ENCODE measurements at regions not wholly inside any gene's neighbourhood (a gene's known extent, or its start where the extent isn't known, plus 50 kb on each side); places are given as distances from the start of the nearest gene placed in this dataset.

DNA sequence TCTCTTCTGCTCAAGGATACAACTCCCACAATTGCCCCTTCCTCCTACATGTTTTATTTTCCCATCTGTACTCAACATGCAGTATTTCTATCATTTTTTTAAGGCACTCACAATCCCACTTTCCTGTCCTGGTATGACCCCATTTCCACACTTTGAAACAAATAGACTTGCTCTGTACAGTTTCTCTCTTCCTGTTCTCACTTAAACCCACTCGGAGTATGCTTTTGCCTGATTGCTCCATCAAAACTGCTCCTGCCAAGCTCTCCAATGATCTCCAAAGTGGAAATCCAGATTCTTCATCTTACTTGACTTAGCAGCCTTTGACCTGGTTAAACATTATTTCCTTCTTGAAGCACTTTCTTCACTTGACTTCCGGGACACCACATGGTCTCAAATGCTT, 384.5 kb downstream of the SEC23A start:
- Histone ChIP-seq H3K27ac (ENCODE audit: extremely low read length, insufficient read depth, low read length) (no peak overlapping the region), H3K9ac (ENCODE audit: insufficient read depth, low read depth, low read length) (no peak overlapping the region), H3K4me3 (replicated peaks in 1 of 3; ENCODE audit: insufficient read depth in 1 of 3, low read depth in 2 of 3, low read length in 3 of 3) (no peak overlapping the region), H3K36me3 (replicated peaks in 1 of 2; ENCODE audit: control insufficient read depth in 1 of 2, insufficient read depth in 2 of 2, low read length in 2 of 2) (no peaks in the 10 kb centered on the region), H3K4me1 (ENCODE audit: insufficient read depth, low read length) (no peaks in the 10 kb centered on the region), H3K27me3 (ENCODE audit: control insufficient read depth in 1 of 2, insufficient read depth in 2 of 2, low read length in 2 of 2) (no peaks in the 10 kb centered on the region), H2AFZ (ENCODE audit: low read length) (no peak overlapping the region), H3K79me2 (ENCODE audit: insufficient read depth, low read length) (no peaks in the 10 kb centered on the region), H3K4me2 (ENCODE audit: low read depth, low read length) (no peak overlapping the region), H3K9me3 (ENCODE audit: low read length) (no peaks in the 10 kb centered on the region), H4K20me1 (ENCODE audit: insufficient read depth, low read length) (no peaks in the 10 kb centered on the region)
- no peak for ATAC-seq
- WGBS (ENCODE audit: low lambda C conversion rate): 33% methylated on average over 2 of the region's 2 CpGs
- DNase-seq (ENCODE audit: low spot score): no peak
- in situ Hi-C loops (cut with HindIII; ENCODE audit: extremely low pct_ligation_motif_present, low pct_unique_long_range_greater_than_20kb): no loop called here
- BruUV-seq (replicated peaks): no TSS peak
- ChIA-PET POLR2A (interaction anchor here (1.6 kb wide), 1 partner anchor 295 kb away, joined by 3 read pairs; no protein-coding TSS in a partner anchor), CTCF (ENCODE audit: low intra/inter-chr PET ratio, low total read pairs) (no interaction called here)
- FAIRE-seq: no peak
- intact Hi-C loops (cut with micrococcal nuclease; ENCODE audit: unreplicated experiment): no loop called here
- TF ChIP-seq ZNF282 (IDR thresholded peaks at IDR 0.05; ENCODE audit: partially characterized antibody) (peak; percentile 32), MED13 (CRISPR knock-in tag; IDR thresholded peaks at IDR 0.05) (no peak), ZNF431 (CRISPR knock-in tag; IDR thresholded peaks at IDR 0.05; ENCODE audit: borderline replicate concordance, low read depth) (no peak)

DNA sequence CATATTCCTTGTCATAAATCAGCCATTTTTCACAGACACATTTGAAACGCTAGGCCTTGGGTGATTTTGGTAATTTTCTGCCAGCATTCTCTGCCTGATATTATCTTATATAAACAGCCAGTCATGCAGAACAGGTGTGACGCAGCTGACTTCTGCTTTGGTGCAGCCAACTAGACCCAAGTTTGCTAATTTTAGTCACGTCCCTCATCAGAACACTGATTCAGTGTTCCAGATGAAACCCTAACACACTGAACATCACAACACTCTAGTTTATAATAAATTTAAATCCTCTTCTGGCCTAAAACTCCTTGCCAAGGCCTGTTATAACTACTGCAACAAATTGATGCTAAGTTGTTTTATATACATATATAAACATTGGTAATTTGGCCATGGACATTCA, 386.1 kb downstream of the SEC23A start:
- TF ChIP-seq ZNF232 (CRISPR knock-in tag; IDR thresholded peaks at IDR 0.05; ENCODE audit: borderline replicate concordance): no peak
- TF ChIP-seq ZNF326 (CRISPR knock-in tag; IDR thresholded peaks at IDR 0.05; ENCODE audit: borderline replicate concordance): no peak
- TF ChIP-seq ZNF839 (CRISPR knock-in tag; IDR thresholded peaks at IDR 0.05; ENCODE audit: borderline replicate concordance): no peak
- no peak for TF ChIP-seq HOXA5 (CRISPR knock-in tag; IDR thresholded peaks at IDR 0.05)
- no peak for TF ChIP-seq ARNTL (CRISPR knock-in tag; IDR thresholded peaks at IDR 0.05)
- TF ChIP-seq, protein P1, sequence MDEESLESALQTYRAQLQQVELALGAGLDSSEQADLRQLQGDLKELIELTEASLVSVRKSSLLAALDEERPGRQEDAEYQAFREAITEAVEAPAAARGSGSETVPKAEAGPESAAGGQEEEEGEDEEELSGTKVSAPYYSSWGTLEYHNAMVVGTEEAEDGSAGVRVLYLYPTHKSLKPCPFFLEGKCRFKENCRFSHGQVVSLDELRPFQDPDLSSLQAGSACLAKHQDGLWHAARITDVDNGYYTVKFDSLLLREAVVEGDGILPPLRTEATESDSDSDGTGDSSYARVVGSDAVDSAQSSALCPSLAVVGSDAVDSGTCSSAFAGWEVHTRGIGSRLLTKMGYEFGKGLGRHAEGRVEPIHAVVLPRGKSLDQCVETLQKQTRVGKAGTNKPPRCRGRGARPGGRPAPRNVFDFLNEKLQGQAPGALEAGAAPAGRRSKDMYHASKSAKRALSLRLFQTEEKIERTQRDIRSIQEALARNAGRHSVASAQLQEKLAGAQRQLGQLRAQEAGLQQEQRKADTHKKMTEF (CRISPR knock-in tag; IDR thresholded peaks at IDR 0.05): no peak
- no peak for TF ChIP-seq ZBTB21 (CRISPR knock-in tag; IDR thresholded peaks at IDR 0.05)
- no peak for TF ChIP-seq RFX5 (IDR thresholded peaks at IDR 0.05; ENCODE audit: low read depth, low read length)
- no peak for TF ChIP-seq SRSF1 (optimal IDR thresholded peaks at IDR 0.05; ENCODE audit: low read depth, low read length)
- TF ChIP-seq MED8 (CRISPR knock-in tag; IDR thresholded peaks at IDR 0.05; ENCODE audit: insufficient replicate concordance): no peak
- no peak for TF ChIP-seq KAT8 (CRISPR knock-in tag; IDR thresholded peaks at IDR 0.05)
- Histone ChIP-seq H4K20me1 (ENCODE audit: insufficient read depth, low read length) (no peaks in the 10 kb centered on the region), H3K9ac (ENCODE audit: insufficient read depth, low read depth, low read length) (no peak overlapping the region), H3K4me1 (ENCODE audit: insufficient read depth, low read length) (no peaks in the 10 kb centered on the region), H3K4me2 (ENCODE audit: low read depth, low read length) (no peak overlapping the region), H3K79me2 (ENCODE audit: insufficient read depth, low read length) (no peaks in the 10 kb centered on the region), H2AFZ (ENCODE audit: low read length) (no peak overlapping the region), H3K27ac (ENCODE audit: extremely low read length, insufficient read depth, low read length) (no peak overlapping the region), H3K4me3 (replicated peaks in 1 of 3; ENCODE audit: insufficient read depth in 1 of 3, low read depth in 2 of 3, low read length in 3 of 3) (no peak overlapping the region), H3K36me3 (replicated peaks in 1 of 2; ENCODE audit: control insufficient read depth in 1 of 2, insufficient read depth in 2 of 2, low read length in 2 of 2) (no peaks in the 10 kb centered on the region), H3K9me3 (ENCODE audit: low read length) (no peaks in the 10 kb centered on the region), H3K27me3 (ENCODE audit: control insufficient read depth in 1 of 2, insufficient read depth in 2 of 2, low read length in 2 of 2) (no peaks in the 10 kb centered on the region)
- 32% methylated on average over 3 of the region's 3 CpGs for WGBS (ENCODE audit: low lambda C conversion rate)
- FAIRE-seq (no peak), ATAC-seq (no peak), DNase-seq (ENCODE audit: low spot score) (no peak)
- ChIA-PET CTCF (ENCODE audit: low intra/inter-chr PET ratio, low total read pairs) (interaction anchor here (1.5 kb wide), 1 partner anchor 150 kb away, joined by 4 read pairs; no protein-coding TSS in a partner anchor), POLR2A (no interaction called here)
- intact Hi-C loops (cut with micrococcal nuclease; ENCODE audit: unreplicated experiment) (no loop called here), in situ Hi-C loops (cut with HindIII; ENCODE audit: extremely low pct_ligation_motif_present, low pct_unique_long_range_greater_than_20kb) (no loop called here)
- BruUV-seq (replicated peaks): no TSS peak

All from HepG2 (cell line).